Dedifferentiated amniotic fluid mesenchymal stem cell (primary cell): ENCODE measurements at regions not wholly inside any gene's neighbourhood (a gene's known extent, or its start where the extent isn't known, plus 50 kb on each side); places are given as distances from the start of the nearest gene placed in this dataset.
A peak's percentile ranks its signal among the peaks of the same experiment; 100 is the strongest.

Experiments used
- DNase-seq: peaks from one replicate; pipeline ENCODE4 v3.0.0-alpha.2; 2016; ENCODE audit errors: extremely low spot score

- no peak for DNase-seq
Measured at GRCh38 chr16:76900285-76901263, 290.4 kb upstream of the MON1B start.

GRCh38 chr16:76906552-76906951 lies 284.4 kb upstream of the MON1B start:
- no peak for DNase-seq

- DNase-seq, result peak; percentile 65
Measured at GRCh38 chr16:76910931-76911330, 280.1 kb upstream of the MON1B start.

- DNase-seq, result no peak
Measured at GRCh38 chr16:76913046-76913445, 277.9 kb upstream of the MON1B start.

- no peak for DNase-seq
Measured at GRCh38 chr16:76926042-76926441, 264.9 kb upstream of the MON1B start.

- no peak for DNase-seq
Measured at GRCh38 chr16:76926595-76926994, 264.4 kb upstream of the MON1B start.

- peak; percentile 38 for DNase-seq
Measured at GRCh38 chr16:76931186-76931585, 259.8 kb upstream of the MON1B start.

- peak; percentile 36 for DNase-seq
Measured at GRCh38 chr16:76932541-76933211, 258.3 kb upstream of the MON1B start.

- DNase-seq, result no peak
Measured at GRCh38 chr16:76940251-76940650, 250.7 kb upstream of the MON1B start.

DNA sequence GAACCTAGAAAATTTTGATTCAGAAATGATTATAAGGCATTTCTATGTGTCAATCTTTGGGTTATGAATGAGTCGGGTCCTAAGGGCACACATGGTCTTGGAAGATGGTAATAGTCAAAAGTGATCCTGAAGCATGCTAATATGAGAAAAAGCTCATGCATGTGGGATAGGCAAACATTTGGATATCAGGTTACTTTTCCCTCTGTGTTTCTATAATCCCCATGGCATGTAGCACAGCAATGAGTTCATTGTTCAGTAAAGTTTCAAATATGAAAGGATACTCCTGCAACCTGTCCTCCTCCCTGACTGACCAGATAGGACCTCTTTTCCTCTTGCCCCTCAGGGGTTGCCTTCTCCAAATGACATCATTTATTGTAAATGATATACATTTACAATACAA lies 249.9 kb upstream of the MON1B start:
- DNase-seq, result peak; percentile 57

- no peak for DNase-seq
Measured at GRCh38 chr16:76942089-76942488, 248.9 kb upstream of the MON1B start.

DNA sequence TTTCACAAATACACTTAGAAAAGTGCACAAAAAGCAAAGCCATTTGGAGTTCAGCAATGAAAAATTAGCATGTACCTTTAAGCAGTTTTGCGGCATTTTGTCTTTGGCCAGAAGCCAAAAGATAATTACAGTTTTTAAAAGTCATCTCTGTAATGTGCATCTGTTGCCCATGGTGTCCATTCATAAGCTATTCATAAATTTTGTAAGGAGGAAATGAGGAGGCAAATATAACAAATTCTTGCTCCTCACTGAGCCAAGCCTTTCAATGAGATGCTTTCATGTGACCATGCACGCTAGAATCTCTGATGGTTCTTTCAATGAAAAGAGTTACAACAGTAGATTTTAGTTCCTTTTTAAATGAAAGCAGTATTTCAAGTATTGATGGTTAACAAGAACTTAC lies 247.1 kb upstream of the MON1B start:
- DNase-seq, result no peak

GRCh38 chr16:76946879-76947278 lies 244.1 kb upstream of the MON1B start:
- DNase-seq, result peak; percentile 66

DNA sequence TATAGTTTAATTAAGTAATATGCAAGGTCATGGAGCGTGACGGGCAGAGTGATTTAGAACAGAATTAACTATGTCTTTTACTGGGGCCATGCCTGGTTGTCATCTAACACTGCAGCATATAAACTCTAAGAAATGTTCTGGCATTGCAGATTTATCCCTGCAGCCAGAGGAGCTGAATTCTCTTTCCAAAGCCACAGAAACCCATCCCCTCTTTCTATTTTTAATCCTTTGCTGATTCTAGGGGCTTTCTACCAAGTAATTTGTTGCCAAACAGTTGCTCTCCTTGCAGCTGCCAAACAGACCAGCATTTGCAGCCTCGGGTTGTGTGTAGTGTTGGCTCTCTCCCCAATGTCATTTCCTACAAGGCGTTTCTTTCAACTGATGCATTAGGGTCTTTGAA lies 243.2 kb upstream of the MON1B start:
- peak; percentile 14 for DNase-seq

DNA sequence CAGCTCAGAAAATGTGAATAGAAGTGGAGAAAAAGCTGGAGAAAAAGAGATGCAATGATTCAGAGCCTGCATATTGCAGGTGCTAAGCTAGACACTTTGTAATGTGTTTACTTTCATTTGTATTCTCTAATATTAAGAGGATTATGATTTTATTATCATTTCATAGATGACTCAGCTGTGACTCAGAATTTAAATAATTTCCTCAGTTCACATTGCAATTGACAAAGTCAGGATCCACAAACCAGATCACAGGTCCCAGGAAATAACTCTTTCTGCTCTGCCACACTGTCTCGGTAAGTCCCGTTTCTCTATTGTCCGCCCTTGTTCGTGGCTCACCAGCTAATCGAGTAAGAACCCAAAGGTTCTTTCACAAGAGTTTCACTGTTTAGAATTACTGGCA lies 235.4 kb upstream of the MON1B start:
- no peak for DNase-seq

DNA sequence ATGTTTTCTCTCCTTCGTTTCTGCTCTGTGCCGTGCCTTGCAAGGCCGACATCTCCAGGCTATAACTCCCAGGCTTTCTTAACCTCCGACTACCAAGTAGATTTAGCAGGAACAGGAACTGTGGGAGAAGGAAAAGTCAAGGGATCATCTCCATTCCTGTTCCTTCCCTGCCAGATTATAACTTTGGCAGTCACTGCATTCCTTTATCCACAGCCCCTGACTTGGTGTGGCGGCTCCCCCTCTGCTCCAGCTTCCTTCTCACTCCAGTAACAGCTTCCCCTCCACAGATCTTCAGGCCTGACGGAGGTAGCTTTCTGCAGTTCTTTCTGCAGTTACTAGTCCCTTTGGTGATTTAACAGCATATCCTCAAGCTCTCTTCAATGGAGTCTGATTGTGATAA lies 234.6 kb upstream of the MON1B start:
- no peak for DNase-seq

DNA sequence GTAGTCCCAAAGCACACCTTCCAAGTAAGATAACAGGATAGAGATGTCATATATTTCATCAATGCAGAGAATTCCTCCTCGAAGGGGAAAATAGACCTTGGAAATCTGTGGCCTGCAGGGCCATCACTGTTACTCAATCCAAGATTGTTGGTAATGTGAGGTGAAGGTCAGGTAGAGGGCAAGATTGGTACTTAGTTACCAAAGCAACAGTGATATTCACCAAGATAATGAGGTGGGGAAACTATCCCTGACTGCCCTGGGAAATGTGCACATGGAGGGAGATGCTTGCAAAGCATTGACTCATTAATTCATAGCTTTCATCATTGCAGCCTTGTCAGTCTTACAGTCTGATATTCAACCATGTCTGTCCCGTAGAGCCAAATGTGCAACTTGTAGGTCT lies 234.1 kb upstream of the MON1B start:
- DNase-seq, result no peak

GRCh38 chr16:76959166-76959565 lies 231.8 kb upstream of the MON1B start:
- DNase-seq, result no peak

- DNase-seq, result no peak
Measured at GRCh38 chr16:76963614-76964315, 227.2 kb upstream of the MON1B start.

DNA sequence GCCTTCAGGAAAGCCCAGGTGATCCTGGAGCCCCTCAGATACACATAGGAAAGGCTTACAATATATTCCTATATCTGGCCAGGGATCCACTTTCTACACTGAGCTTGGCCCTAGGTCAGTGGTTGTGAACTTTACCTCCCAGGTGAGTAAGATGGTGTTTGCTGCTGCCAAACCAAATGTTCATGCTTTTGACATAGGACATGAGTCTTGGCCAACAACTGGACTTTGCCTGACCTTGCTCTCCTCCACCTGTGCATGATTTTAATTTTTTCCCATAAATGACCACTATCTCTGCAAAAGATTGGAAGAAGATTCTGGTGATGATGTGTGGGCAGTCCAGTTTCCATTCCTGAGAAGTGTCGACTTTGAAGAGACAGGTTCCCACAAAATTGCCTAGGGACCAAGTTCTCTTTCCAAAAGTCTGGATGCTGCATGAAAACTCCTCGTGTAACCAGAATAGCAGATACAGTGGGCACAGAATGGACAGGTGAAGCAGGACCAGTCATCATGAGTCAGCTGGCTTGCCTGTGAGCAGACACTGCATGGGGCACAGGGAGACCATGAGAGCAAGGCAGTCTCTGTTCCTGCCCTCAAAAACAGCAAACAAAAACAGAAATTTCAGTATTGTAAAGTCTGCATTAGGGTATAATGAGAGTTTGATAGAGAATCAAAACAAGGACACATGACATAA lies 226.4 kb upstream of the MON1B start:
- DNase-seq, result no peak

DNA sequence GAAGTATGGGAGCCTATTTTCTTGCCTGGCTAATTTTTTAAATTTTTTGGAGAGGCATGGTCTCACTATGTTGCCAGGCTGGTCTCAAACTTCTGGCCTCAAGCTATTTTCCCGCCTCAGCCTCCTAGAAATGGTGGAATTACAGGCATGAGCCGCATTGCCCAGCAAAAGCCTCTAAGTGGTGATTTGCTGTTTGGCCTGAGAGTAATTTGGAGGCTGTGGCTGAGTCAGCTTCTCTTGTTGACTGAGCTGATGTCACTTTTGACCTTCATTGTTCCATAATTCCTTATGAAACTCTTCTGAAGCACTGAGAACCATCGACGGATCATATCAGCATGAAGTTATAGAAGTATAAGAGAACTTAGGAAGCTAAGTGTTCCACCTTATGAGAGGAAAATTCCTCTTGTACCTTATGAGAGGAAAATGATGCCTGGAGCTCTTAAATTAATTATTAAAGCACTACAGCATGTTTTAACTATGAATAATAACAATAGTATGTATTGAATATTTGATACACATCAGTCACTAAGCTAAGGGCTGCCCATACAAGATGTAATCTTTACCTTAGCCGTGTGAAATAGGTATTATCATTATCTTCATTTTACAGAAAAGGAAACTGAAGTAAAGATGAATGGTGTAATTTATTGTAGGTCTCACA lies 220.8 kb upstream of the MON1B start:
- no peak for DNase-seq
